ENCODE measurements at regions not wholly inside any gene's neighbourhood (a gene's known extent, or its start where the extent isn't known, plus 50 kb on each side); places are given as distances from the start of the nearest gene placed in this dataset.

DNA sequence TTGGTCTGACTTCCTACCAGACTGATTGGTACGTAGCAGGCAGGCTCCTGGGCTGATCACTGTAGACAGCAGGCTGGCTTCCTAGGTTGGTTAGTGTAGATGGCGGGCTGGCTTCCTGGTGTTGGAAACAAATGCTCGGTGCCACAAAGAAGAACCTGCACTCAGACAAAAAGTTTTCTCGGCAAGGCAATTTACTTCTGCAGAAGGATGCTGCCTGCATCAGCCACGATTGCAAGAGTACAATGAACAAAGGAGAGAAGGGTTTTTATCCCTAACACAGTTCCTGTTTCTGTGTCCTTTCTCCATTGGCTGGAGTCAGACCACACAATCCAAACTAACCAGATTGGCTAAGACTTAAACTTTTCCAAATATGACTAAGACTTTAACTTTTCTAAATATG lies 123.6 kb upstream of the PPP2R2D start:
- no peak for TF ChIP-seq POLR2A (IDR thresholded peaks at IDR 0.05)
- TF ChIP-seq, protein P1, sequence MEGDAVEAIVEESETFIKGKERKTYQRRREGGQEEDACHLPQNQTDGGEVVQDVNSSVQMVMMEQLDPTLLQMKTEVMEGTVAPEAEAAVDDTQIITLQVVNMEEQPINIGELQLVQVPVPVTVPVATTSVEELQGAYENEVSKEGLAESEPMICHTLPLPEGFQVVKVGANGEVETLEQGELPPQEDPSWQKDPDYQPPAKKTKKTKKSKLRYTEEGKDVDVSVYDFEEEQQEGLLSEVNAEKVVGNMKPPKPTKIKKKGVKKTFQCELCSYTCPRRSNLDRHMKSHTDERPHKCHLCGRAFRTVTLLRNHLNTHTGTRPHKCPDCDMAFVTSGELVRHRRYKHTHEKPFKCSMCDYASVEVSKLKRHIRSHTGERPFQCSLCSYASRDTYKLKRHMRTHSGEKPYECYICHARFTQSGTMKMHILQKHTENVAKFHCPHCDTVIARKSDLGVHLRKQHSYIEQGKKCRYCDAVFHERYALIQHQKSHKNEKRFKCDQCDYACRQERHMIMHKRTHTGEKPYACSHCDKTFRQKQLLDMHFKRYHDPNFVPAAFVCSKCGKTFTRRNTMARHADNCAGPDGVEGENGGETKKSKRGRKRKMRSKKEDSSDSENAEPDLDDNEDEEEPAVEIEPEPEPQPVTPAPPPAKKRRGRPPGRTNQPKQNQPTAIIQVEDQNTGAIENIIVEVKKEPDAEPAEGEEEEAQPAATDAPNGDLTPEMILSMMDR (IDR thresholded peaks at IDR 0.05) = no peak
- no peak for TF ChIP-seq EP300 (IDR thresholded peaks at IDR 0.05)
